Tibial nerve (tissue), 4 donors: ENCODE measurements at regions not wholly inside any gene's neighbourhood (a gene's known extent, or its start where the extent isn't known, plus 50 kb on each side); places are given as distances from the start of the nearest gene placed in this dataset.
A peak's percentile ranks its signal among the peaks of the same experiment; 100 is the strongest.

Source experiments
- DNase-seq, 2 donors: peaks; one replicate each; pipeline ENCODE4 v3.0.0-alpha.2; 2019; ENCODE audit warnings: low spot score in 2 of 2
- H3K27ac ChIP-seq, 4 donors: fragments of 200-600 bp; sonication (generic) in 3 of 4; one replicate each; pipeline ENCODE4 v1.5.1; 2017 to 2019; ENCODE audit warnings: mild to moderate bottlenecking in 1 of 4
- H3K27me3 ChIP-seq, 2 donors: fragments of 200-600 bp; sonication (generic) in 1 of 2; one replicate each; pipeline versions ENCODE4 v1.5.1 to v1.6.0; 2017 to 2019
- H3K36me3 ChIP-seq, 3 donors: fragments of 200-600 bp; sonication (generic); one replicate each; pipeline ENCODE4 v1.5.1; 2018 to 2019
- H3K4me1 ChIP-seq, 4 donors: fragments of 200-600 bp; sonication (generic) in 3 of 4; one replicate each; pipeline ENCODE4 v1.5.1; 2017 to 2019
- H3K4me3 ChIP-seq, 4 donors: fragments of 200-600 bp; sonication (generic) in 3 of 4; one replicate each; pipeline ENCODE4 v1.5.1; 2017 to 2019; ENCODE audit warnings: mild to moderate bottlenecking in 1 of 4, moderate library complexity in 1 of 4
- H3K9me3 ChIP-seq, 4 donors: fragments of 200-600 bp; sonication (generic) in 3 of 4; one replicate each; pipeline ENCODE4 v1.5.1; 2017 to 2019
- EP300 ChIP-seq, 2 donors: sonication (generic); formaldehyde crosslinking; IDR thresholded peaks; one replicate each; pipeline ENCODE4 v1.6.1; 2017; ENCODE audit warnings: antibody characterized with exemption in 2 of 2, mild to moderate bottlenecking in 1 of 2
- POLR2A ChIP-seq, 2 donors: fragments of 450-650 bp; IDR thresholded peaks; one replicate each; pipeline ENCODE4 v1.6.1; 2017; ENCODE audit warnings: antibody characterized with exemption in 2 of 2, mild to moderate bottlenecking in 2 of 2, moderate library complexity in 2 of 2
- WGBS, 2 donors: methylation state at CpG; one replicate each; pipeline ENCODE4 v1.1.5; 2018; 5-methylcytosine and 5-hydroxymethylcytosine counted together
- TF ChIP-seq, protein P1 (sequence below), 5 experiments: fragments of 200-600 bp in 3 of 5; fragments of 450-650 bp in 2 of 5; sonication (generic) in 3 of 5; IDR thresholded peaks; one replicate each; pipeline ENCODE4 v1.5.1; 2016 to 2019; ENCODE audit warnings: antibody characterized with exemption in 5 of 5, mild to moderate bottlenecking in 3 of 5, moderate library complexity in 2 of 5

DNA sequence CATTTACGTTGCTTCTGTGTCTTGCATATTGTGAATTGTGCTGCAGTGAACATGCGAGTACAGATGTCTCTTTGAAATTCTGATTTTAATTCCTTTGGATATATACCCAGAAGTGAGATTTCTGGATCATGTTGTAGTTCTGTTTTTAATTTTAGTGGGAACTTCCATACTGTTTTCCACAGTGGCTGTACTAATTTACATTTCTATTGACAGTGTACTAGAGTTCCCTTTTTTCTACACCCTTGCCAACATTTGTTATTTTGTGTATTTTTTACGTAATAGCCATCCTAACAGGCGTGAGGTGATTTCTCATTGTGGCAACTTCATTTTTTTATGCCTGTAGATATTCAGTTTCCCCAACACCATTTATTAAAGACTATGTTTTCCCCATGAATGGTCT, 144.7 kb upstream of the INHBA start:
- WGBS, 2 donors: 91 to 94% methylated on average over 4 of the region's 4 CpGs
- H3K27ac ChIP-seq: no peak overlapping the region
- H3K4me1 ChIP-seq: no peaks in the 10 kb centered on the region
- peaks cover 0 to 4% (median 0%) of the 10 kb centered on the region in 4 donors for H3K9me3 ChIP-seq
- no peaks in the 10 kb centered on the region for H3K27me3 ChIP-seq
- no peak for DNase-seq
- H3K36me3 ChIP-seq: no peaks in the 10 kb centered on the region
- no peak overlapping the region for H3K4me3 ChIP-seq
- TF ChIP-seq POLR2A (IDR thresholded peaks at IDR 0.05): no peak
- no peak for TF ChIP-seq EP300 (IDR thresholded peaks at IDR 0.05)
- TF ChIP-seq, protein P1, sequence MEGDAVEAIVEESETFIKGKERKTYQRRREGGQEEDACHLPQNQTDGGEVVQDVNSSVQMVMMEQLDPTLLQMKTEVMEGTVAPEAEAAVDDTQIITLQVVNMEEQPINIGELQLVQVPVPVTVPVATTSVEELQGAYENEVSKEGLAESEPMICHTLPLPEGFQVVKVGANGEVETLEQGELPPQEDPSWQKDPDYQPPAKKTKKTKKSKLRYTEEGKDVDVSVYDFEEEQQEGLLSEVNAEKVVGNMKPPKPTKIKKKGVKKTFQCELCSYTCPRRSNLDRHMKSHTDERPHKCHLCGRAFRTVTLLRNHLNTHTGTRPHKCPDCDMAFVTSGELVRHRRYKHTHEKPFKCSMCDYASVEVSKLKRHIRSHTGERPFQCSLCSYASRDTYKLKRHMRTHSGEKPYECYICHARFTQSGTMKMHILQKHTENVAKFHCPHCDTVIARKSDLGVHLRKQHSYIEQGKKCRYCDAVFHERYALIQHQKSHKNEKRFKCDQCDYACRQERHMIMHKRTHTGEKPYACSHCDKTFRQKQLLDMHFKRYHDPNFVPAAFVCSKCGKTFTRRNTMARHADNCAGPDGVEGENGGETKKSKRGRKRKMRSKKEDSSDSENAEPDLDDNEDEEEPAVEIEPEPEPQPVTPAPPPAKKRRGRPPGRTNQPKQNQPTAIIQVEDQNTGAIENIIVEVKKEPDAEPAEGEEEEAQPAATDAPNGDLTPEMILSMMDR (IDR thresholded peaks at IDR 0.05): no peak

DNA sequence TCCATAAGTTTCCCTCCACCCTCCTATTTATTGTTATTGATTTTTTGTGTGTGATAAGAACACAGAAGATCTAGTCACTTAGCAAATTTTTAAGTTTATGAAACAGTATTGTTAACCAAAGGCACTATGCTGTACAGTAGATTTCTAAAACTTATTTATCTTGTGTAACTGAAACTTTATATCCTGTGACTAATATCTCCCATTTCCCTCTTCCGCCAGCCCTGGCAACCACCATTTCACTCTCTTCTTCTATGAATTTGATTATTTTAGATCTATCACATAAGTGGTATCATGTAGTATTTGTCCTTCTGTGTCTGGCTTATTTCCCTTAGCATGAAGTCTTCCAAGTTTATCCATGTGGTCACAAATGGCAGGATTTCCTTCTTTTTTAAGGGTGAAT, 144.3 kb upstream of the INHBA start:
- Histone ChIP-seq H3K4me3 (no peak overlapping the region), H3K27me3 (no peaks in the 10 kb centered on the region), H3K36me3 (no peaks in the 10 kb centered on the region), H3K9me3 (peaks cover 0 to 4% (median 0%) of the 10 kb centered on the region in 4 donors), H3K4me1 (no peaks in the 10 kb centered on the region), H3K27ac (no peak overlapping the region)
- no peak for DNase-seq
- TF ChIP-seq, protein P1 (IDR thresholded peaks at IDR 0.05): no peak
- TF ChIP-seq POLR2A (IDR thresholded peaks at IDR 0.05) (no peak), EP300 (IDR thresholded peaks at IDR 0.05) (no peak)
- WGBS, 2 donors: 93 to 96% methylated on average over 1 of the region's 1 CpG

DNA sequence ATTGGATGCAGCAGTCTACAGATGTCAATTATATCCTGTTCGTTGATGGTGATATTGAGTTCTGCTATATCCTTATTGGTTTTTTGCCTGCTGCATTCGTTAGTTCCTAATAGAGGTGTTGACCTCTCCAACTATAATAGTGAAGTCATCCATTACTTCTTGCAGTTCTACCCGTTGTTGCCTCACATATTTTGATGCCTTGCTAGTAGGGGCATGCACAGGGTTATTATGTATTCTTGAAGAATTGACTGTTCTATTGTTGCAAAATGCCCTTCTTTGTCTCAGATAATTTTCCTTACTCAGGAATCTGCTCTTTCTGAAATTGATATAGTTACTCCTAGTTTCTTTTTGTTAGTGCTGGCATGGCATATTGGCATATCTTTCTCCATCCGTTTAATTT, 140.1 kb upstream of the INHBA start:
- no peaks in the 10 kb centered on the region for H3K4me1 ChIP-seq
- no peak overlapping the region for H3K4me3 ChIP-seq
- no peaks in the 10 kb centered on the region for H3K27me3 ChIP-seq
- H3K36me3 ChIP-seq: no peaks in the 10 kb centered on the region
- no peaks in the 10 kb centered on the region for H3K9me3 ChIP-seq
- DNase-seq: no peak
- 83 to 85% methylated on average over 4 of the region's 4 CpGs for WGBS, 2 donors
- TF ChIP-seq EP300 (IDR thresholded peaks at IDR 0.05): no peak
- TF ChIP-seq, protein P1 (IDR thresholded peaks at IDR 0.05): no peak
- TF ChIP-seq POLR2A (IDR thresholded peaks at IDR 0.05): no peak
- H3K27ac ChIP-seq: no peak overlapping the region

DNA sequence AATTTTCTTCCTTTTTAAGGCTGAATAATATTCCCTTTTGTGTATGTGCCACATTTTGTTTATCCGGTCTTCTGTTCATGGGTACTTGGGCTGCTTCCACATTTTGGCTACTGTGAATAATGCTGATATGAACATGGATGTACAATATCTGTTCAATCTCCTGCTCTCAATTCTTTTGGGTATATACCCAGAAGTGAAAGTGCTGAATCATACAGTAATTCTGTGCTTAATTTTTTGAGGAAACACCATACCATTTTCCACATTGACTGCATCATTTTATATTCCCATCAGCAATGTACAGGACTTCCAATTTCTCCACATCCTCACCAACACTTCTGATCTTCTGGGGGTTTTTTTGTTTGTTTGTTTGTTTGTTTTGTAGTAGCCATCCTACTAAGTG, 135.0 kb upstream of the INHBA start:
- no peaks in the 10 kb centered on the region for H3K36me3 ChIP-seq
- no peaks in the 10 kb centered on the region for H3K9me3 ChIP-seq
- H3K27me3 ChIP-seq: no peaks in the 10 kb centered on the region
- 88 to 89% methylated on average over 1 of the region's 1 CpG for WGBS, 2 donors
- H3K4me3 ChIP-seq: no peak overlapping the region
- peaks cover 0 to 17% (median 0%) of the 10 kb centered on the region in 4 donors for H3K4me1 ChIP-seq
- no peak for TF ChIP-seq POLR2A (IDR thresholded peaks at IDR 0.05)
- TF ChIP-seq EP300 (IDR thresholded peaks at IDR 0.05): no peak
- TF ChIP-seq, protein P1 (IDR thresholded peaks at IDR 0.05): no peak
- no peak overlapping the region for H3K27ac ChIP-seq
- DNase-seq: no peak

DNA sequence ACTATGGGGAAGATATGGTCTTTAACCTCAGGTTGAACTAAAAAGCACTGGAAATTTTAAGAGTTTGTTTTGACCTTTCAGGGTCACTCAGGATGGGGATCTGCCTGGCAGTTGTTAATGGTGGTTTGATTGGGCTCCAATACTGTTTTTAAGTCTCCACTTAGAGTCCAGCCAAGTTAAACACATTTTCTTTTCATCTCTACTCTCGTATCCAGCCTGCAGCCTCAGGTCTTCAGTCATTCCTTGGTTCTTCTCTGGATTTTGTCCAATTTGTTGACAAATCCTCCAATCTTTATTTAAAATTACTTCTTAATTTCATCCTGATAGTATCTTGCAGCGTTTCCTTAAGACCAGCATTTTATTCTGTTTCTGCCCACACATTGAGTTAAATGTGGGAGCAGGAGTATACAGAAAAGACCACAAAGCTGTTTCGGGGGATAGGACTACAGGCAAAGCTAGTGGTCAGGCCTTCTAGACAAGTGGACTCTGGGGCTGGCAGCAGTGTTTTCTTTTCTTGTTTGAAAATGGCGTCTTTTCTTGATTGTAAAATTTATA, 133.2 kb upstream of the INHBA start:
- H3K27ac ChIP-seq: peak overlapping the region in 2 of 4 donors; percentile 66 to 84
- WGBS, 2 donors: 66 to 74% methylated on average over 4 of the region's 4 CpGs
- TF ChIP-seq EP300 (IDR thresholded peaks at IDR 0.05): no peak
- TF ChIP-seq POLR2A (IDR thresholded peaks at IDR 0.05): no peak
- TF ChIP-seq, protein P1 (IDR thresholded peaks at IDR 0.05): no peak

More for the DNA sequence above, 133.2 kb upstream of the INHBA start:
- peaks cover 0 to 17% (median 0%) of the 10 kb centered on the region in 4 donors for H3K4me1 ChIP-seq
- H3K9me3 ChIP-seq: peaks cover 0 to 3% (median 0%) of the 10 kb centered on the region in 4 donors
- H3K27me3 ChIP-seq: no peaks in the 10 kb centered on the region
- DNase-seq: no peak
- H3K4me3 ChIP-seq: no peak overlapping the region
- no peaks in the 10 kb centered on the region for H3K36me3 ChIP-seq
